ENCODE measurements at regions not wholly inside any gene's neighbourhood (a gene's known extent, or its start where the extent isn't known, plus 50 kb on each side); places are given as distances from the start of the nearest gene placed in this dataset.

DNA sequence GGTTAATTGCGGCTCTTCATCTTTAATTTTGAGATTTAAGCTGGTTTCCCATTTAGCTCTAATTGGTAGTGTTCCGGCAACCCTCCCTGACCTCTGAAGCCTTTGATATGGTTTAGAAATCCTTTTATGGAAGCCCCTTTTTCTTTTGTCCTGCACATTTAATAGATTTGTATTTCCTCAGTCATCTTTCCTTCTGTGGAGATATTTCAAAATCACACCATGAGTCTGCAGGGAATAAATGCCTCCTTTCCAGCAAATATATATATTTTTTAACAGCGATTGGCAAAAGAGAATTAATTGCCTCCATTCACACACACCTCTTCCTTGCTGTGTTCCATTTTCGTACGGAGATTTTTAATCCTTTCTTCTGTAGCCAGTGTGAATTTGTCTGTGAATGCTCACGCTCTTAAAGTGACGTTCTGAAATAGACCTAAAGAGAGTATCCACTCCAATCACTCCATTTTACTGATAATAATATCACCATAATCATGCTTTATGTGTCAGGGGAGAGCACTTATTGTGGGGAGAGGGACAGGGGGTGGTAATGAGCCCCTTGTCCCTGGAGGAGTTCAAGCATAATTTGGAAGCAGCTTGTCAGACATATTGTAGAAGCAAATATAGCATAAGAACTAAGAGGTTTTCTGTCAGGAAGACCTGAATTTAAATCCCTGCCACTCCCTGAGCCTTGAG, 142.5 kb upstream of the SYT13 start:
- TF ChIP-seq, protein P1, sequence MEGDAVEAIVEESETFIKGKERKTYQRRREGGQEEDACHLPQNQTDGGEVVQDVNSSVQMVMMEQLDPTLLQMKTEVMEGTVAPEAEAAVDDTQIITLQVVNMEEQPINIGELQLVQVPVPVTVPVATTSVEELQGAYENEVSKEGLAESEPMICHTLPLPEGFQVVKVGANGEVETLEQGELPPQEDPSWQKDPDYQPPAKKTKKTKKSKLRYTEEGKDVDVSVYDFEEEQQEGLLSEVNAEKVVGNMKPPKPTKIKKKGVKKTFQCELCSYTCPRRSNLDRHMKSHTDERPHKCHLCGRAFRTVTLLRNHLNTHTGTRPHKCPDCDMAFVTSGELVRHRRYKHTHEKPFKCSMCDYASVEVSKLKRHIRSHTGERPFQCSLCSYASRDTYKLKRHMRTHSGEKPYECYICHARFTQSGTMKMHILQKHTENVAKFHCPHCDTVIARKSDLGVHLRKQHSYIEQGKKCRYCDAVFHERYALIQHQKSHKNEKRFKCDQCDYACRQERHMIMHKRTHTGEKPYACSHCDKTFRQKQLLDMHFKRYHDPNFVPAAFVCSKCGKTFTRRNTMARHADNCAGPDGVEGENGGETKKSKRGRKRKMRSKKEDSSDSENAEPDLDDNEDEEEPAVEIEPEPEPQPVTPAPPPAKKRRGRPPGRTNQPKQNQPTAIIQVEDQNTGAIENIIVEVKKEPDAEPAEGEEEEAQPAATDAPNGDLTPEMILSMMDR (IDR thresholded peaks at IDR 0.05), result no peak
- TF ChIP-seq FOXM1 (IDR thresholded peaks at IDR 0.05; ENCODE audit: low read depth), result no peak
- no peak for TF ChIP-seq CHD2 (IDR thresholded peaks at IDR 0.05; ENCODE audit: low read length, partially characterized antibody)
- TF ChIP-seq RAD21 (IDR thresholded peaks at IDR 0.05; ENCODE audit: low read length), result no peak
